HepG2 (cell line): ENCODE measurements at regions not wholly inside any gene's neighbourhood (a gene's known extent, or its start where the extent isn't known, plus 50 kb on each side); places are given as distances from the start of the nearest gene placed in this dataset.

ENCODE experiments used
- ADNP ChIP-seq: sonication (generic); formaldehyde crosslinking; IDR thresholded peaks from 2 replicates; pipeline ENCODE4 v1.4.0; 2020; ENCODE audit warnings: missing genetic modification reagents
- CBX1 ChIP-seq: IDR thresholded peaks from one replicate; pipeline ENCODE4 v1.6.1; 2016; ENCODE audit warnings: antibody characterized with exemption, low read depth
- EED ChIP-seq: sonication (generic); formaldehyde crosslinking; IDR thresholded peaks from 2 replicates; pipeline ENCODE4 v1.5.0; 2020; ENCODE audit warnings: mild to moderate bottlenecking, missing genetic modification reagents
- JDP2 ChIP-seq: sonication (generic); formaldehyde crosslinking; IDR thresholded peaks from 2 replicates; pipeline ENCODE4 v1.8.1; 2022; ENCODE audit warnings: missing genetic modification reagents, borderline replicate concordance
- MYNN ChIP-seq: sonication (generic); formaldehyde crosslinking; IDR thresholded peaks from 2 replicates; pipeline ENCODE4 v1.4.0; 2020; ENCODE audit warnings: mild to moderate bottlenecking, low read depth, missing genetic modification reagents
- PPARG ChIP-seq: conservative IDR thresholded peaks from 2 replicates; pipeline ENCODE4 v1.6.1; 2016; ENCODE audit warnings: missing biosample characterization, missing genetic modification reagents
- RNF2 ChIP-seq: fragments of 450-650 bp; conservative IDR thresholded peaks from 2 replicates; pipeline ENCODE4 v1.6.1; 2016; ENCODE audit warnings: low read depth
- SNAI1 ChIP-seq: sonication (generic); formaldehyde crosslinking; IDR thresholded peaks from 2 replicates; pipeline ENCODE4 v1.5.0; 2020; ENCODE audit warnings: mild to moderate bottlenecking, missing genetic modification reagents, borderline replicate concordance
- ZFP62 ChIP-seq: sonication (generic); formaldehyde crosslinking; IDR thresholded peaks from 2 replicates; pipeline ENCODE4 v1.4.0; 2020; ENCODE audit warnings: missing genetic modification reagents
- ZFP82 ChIP-seq: sonication (generic); formaldehyde crosslinking; IDR thresholded peaks from 2 replicates; pipeline ENCODE4 v1.5.1; 2020; ENCODE audit warnings: mild to moderate bottlenecking, missing genetic modification reagents, borderline replicate concordance
- ZNF274 ChIP-seq: sonication (generic); formaldehyde crosslinking; IDR thresholded peaks from 2 replicates; pipeline ENCODE4 v1.5.1; 2020; ENCODE audit warnings: mild to moderate bottlenecking, missing genetic modification reagents
- ZNF496 ChIP-seq: sonication (generic); formaldehyde crosslinking; IDR thresholded peaks from 2 replicates; pipeline ENCODE4 v1.8.1; 2023; ENCODE audit warnings: mild to moderate bottlenecking, moderate library complexity, missing genetic modification reagents; ENCODE audit not compliant: insufficient replicate concordance
- ZNF644 ChIP-seq: IDR thresholded peaks from 2 replicates; pipeline ENCODE4 v1.6.1; 2016; ENCODE audit warnings: low read depth
- TF ChIP-seq, protein P1 (sequence below), 2 experiments: sonication (generic) in 1 of 2; formaldehyde crosslinking in 1 of 2; IDR thresholded peaks; 2 replicates each; pipeline versions ENCODE4 v1.6.1 to v1.9.0; 2014 to 2022; ENCODE audit warnings: antibody characterized with exemption in 1 of 2, borderline replicate concordance in 1 of 2, inconsistent platforms in 1 of 2, low read depth in 1 of 2, missing genetic modification reagents in 1 of 2
- TF ChIP-seq, protein P2 (sequence below): sonication (generic); formaldehyde crosslinking; IDR thresholded peaks from 2 replicates; pipeline ENCODE4 v1.4.0; 2020; ENCODE audit warnings: missing genetic modification reagents, borderline replicate concordance
- TF ChIP-seq, protein P3 (sequence below): sonication (generic); formaldehyde crosslinking; conservative IDR thresholded peaks from 2 replicates; pipeline ENCODE4 v1.8.0; 2022; ENCODE audit warnings: mild to moderate bottlenecking, moderate library complexity, missing genetic modification reagents
- TF ChIP-seq, protein P4 (sequence below): sonication (generic); formaldehyde crosslinking; IDR thresholded peaks from 2 replicates; pipeline ENCODE4 v1.4.0; 2020; ENCODE audit warnings: missing genetic modification reagents

DNA sequence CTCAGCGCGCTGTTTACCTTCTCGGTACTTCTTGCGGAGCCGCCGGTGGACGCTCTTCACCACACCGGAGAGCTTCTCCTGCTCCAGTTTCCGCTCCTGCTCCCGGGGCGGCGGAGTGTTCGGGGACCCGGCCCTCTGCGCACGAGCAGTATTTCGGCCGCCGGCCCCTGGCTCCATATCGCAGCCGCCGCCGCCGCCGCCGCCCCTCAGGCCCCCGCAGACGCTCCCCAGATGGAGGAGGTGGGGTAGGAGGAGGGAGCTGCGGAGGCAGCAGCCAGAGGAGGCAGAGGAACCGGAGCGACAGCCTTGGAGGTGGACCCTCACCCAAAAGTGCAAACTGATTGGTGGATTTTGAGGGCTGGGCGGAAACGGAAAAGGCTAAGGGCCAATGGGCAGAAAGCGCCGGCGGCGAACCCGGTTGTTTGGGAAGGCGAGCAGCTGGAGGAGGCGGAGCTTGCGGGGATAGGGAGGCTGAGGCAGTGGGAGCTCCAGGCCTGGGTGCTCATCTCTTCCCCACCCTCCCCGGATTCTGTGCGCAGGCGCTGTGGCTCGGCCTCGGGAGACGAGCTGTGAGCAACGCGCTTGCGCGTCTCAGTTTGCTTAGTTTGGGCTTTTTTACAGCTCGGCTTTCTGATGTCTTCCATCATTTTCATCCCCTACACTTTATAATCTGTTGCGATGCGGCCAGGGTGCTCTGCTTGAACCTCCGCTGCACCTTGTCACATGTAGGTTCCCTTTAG is 146.9 kb downstream of the GPR85 start (continued):
- TF ChIP-seq JDP2 (CRISPR knock-in tag) (no peak), ZNF496 (CRISPR knock-in tag) (no peak), PPARG (CRISPR knock-in tag) (no peak), ADNP (CRISPR knock-in tag) (no peak), RNF2 (no peak), ZNF274 (no peak), CBX1 (no peak), ZFP62 (CRISPR knock-in tag) (no peak), MYNN (no peak), EED (CRISPR knock-in tag) (peak; percentile 37; the same call in 1 of the 2 replicates), ZNF644 (CRISPR knock-in tag) (no peak), SNAI1 (CRISPR knock-in tag) (no peak), ZFP82 (CRISPR knock-in tag) (peak; percentile 69; the same call in 1 of the 2 replicates)
- TF ChIP-seq, protein P1, sequence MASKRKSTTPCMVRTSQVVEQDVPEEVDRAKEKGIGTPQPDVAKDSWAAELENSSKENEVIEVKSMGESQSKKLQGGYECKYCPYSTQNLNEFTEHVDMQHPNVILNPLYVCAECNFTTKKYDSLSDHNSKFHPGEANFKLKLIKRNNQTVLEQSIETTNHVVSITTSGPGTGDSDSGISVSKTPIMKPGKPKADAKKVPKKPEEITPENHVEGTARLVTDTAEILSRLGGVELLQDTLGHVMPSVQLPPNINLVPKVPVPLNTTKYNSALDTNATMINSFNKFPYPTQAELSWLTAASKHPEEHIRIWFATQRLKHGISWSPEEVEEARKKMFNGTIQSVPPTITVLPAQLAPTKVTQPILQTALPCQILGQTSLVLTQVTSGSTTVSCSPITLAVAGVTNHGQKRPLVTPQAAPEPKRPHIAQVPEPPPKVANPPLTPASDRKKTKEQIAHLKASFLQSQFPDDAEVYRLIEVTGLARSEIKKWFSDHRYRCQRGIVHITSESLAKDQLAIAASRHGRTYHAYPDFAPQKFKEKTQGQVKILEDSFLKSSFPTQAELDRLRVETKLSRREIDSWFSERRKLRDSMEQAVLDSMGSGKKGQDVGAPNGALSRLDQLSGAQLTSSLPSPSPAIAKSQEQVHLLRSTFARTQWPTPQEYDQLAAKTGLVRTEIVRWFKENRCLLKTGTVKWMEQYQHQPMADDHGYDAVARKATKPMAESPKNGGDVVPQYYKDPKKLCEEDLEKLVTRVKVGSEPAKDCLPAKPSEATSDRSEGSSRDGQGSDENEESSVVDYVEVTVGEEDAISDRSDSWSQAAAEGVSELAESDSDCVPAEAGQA (IDR thresholded peaks at IDR 0.05; ENCODE audit: low read depth), result peak; percentile 41; the same call in 1 of the 2 replicates
- TF ChIP-seq, protein P1 (CRISPR knock-in tag; IDR thresholded peaks at IDR 0.05; ENCODE audit: borderline replicate concordance), result no peak
- TF ChIP-seq, protein P2, sequence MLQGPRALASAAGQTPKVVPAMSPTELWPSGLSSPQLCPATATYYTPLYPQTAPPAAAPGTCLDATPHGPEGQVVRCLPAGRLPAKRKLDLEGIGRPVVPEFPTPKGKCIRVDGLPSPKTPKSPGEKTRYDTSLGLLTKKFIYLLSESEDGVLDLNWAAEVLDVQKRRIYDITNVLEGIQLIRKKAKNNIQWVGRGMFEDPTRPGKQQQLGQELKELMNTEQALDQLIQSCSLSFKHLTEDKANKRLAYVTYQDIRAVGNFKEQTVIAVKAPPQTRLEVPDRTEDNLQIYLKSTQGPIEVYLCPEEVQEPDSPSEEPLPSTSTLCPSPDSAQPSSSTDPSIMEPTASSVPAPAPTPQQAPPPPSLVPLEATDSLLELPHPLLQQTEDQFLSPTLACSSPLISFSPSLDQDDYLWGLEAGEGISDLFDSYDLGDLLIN (CRISPR knock-in tag), result no peak
- TF ChIP-seq, protein P3, sequence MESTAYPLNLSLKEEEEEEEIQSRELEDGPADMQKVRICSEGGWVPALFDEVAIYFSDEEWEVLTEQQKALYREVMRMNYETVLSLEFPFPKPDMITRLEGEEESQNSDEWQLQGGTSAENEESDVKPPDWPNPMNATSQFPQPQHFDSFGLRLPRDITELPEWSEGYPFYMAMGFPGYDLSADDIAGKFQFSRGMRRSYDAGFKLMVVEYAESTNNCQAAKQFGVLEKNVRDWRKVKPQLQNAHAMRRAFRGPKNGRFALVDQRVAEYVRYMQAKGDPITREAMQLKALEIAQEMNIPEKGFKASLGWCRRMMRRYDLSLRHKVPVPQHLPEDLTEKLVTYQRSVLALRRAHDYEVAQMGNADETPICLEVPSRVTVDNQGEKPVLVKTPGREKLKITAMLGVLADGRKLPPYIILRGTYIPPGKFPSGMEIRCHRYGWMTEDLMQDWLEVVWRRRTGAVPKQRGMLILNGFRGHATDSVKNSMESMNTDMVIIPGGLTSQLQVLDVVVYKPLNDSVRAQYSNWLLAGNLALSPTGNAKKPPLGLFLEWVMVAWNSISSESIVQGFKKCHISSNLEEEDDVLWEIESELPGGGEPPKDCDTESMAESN (CRISPR knock-in tag), result 0 out of 2 replicates have a peak, but pooled peaks have one; percentile 18
- TF ChIP-seq, protein P4, sequence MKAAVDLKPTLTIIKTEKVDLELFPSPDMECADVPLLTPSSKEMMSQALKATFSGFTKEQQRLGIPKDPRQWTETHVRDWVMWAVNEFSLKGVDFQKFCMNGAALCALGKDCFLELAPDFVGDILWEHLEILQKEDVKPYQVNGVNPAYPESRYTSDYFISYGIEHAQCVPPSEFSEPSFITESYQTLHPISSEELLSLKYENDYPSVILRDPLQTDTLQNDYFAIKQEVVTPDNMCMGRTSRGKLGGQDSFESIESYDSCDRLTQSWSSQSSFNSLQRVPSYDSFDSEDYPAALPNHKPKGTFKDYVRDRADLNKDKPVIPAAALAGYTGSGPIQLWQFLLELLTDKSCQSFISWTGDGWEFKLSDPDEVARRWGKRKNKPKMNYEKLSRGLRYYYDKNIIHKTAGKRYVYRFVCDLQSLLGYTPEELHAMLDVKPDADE (CRISPR knock-in tag), result no peak
